Activated CD8-positive, alpha-beta memory T cell treated with anti-CD3 and anti-CD28 coated beads, Interleukin-2, amount 50 U/mL, for 1 hour (primary cell): ENCODE measurements at regions not wholly inside any gene's neighbourhood (a gene's known extent, or its start where the extent isn't known, plus 50 kb on each side); places are given as distances from the start of the nearest gene placed in this dataset.
"Not testable (repeated sequence)": the region's sequence is repeated elsewhere in the genome, so short reads cannot be mapped to it uniquely, and the experiment has no call there.

Experiments
- DNase-seq: peaks from one replicate; pipeline ENCODE4 v3.0.0-alpha.2; 2020; ENCODE audit errors: extremely low read depth

GRCh38 chrX:8027827-8028226 is 100.6 kb upstream of the PNPLA4 start:
- DNase-seq, result no peak

GRCh38 chrX:8025705-8026104 is 98.5 kb upstream of the PNPLA4 start:
- DNase-seq, result no peak

GRCh38 chrX:8018934-8019333 is 91.7 kb upstream of the PNPLA4 start:
- no peak for DNase-seq

- DNase-seq, result no peak
Measured at GRCh38 chrX:8010105-8010504, 82.9 kb upstream of the PNPLA4 start.

GRCh38 chrX:8005678-8006347 is 78.6 kb upstream of the PNPLA4 start:
- DNase-seq, result no peak

GRCh38 chrX:8003147-8003883 is 76.1 kb upstream of the PNPLA4 start:
- no peak for DNase-seq

GRCh38 chrX:7996851-7997250 is 69.6 kb upstream of the PNPLA4 start:
- no peak for DNase-seq

GRCh38 chrX:7996414-7996813 is 69.2 kb upstream of the PNPLA4 start:
- peak; percentile 3 for DNase-seq

- no peak for DNase-seq
Measured at GRCh38 chrX:7993873-7994272, 66.7 kb upstream of the PNPLA4 start.

- DNase-seq, result not testable (repeated sequence)
Measured at GRCh38 chrX:7988013-7988759, 61.0 kb upstream of the PNPLA4 start.

GRCh38 chrX:7987160-7988012 is 60.2 kb upstream of the PNPLA4 start:
- DNase-seq, result no peak

GRCh38 chrX:7986738-7987137 is 59.5 kb upstream of the PNPLA4 start:
- not testable (repeated sequence) for DNase-seq

- DNase-seq, result no peak
Measured at GRCh38 chrX:7985568-7985967, 58.4 kb upstream of the PNPLA4 start.

GRCh38 chrX:7983581-7983980 is 56.4 kb upstream of the PNPLA4 start:
- DNase-seq, result no peak
